ENCODE measurements at regions not wholly inside any gene's neighbourhood (a gene's known extent, or its start where the extent isn't known, plus 50 kb on each side); places are given as distances from the start of the nearest gene placed in this dataset.

GRCh38 chr10:109187677-109188076 lies 735.6 kb downstream of the XPNPEP1 start:
- intact Hi-C loops (cut with micrococcal nuclease) = no loop called here
- H3K9me3 ChIP-seq (ENCODE audit: control insufficient read depth in 1 of 2, insufficient read depth in 1 of 2, low read depth in 1 of 2, low read length in 2 of 2) = peaks cover 32% of the 10 kb centered on the region in 2 experiments; a peak in 2 of 4 replicates
- BruUV-seq (replicated peaks) = no TSS peak
- DNase-seq (ENCODE audit: low read depth, low spot score) (no peak), ATAC-seq (no peak)
- H3K27ac ChIP-seq (ENCODE audit: low read depth, low read length) = no peak overlapping the region
- no peak overlapping the region for H3K4me2 ChIP-seq (ENCODE audit: low read length)
- CTCF ChIA-PET = no interaction called here
- no peaks in the 10 kb centered on the region for H3K4me1 ChIP-seq (ENCODE audit: control insufficient read depth in 1 of 2, insufficient read depth in 2 of 2, low read length in 2 of 2)
- H3K9me2 ChIP-seq (ENCODE audit: insufficient read depth) = no peaks in the 10 kb centered on the region
- POLR2A ChIA-PET = no interaction called here
- TF ChIP-seq EZH2phosphoT487 (IDR thresholded peaks at IDR 0.05; ENCODE audit: borderline replicate concordance) = no peak
- no peak for TF ChIP-seq POLR2A (IDR thresholded peaks at IDR 0.05; ENCODE audit: borderline replicate concordance, extremely low read depth, insufficient read depth, insufficient read length)
- no peak for TF ChIP-seq REST (IDR thresholded peaks at IDR 0.05; ENCODE audit: low read depth)
- no peak for TF ChIP-seq RAD21 (IDR thresholded peaks at IDR 0.05; ENCODE audit: low read depth)
- TF ChIP-seq ZFX (IDR thresholded peaks at IDR 0.05) = no peak
- no peak for TF ChIP-seq POLR2AphosphoS5 (IDR thresholded peaks at IDR 0.05; ENCODE audit: low read depth, low read length)
- TF ChIP-seq, protein P1, sequence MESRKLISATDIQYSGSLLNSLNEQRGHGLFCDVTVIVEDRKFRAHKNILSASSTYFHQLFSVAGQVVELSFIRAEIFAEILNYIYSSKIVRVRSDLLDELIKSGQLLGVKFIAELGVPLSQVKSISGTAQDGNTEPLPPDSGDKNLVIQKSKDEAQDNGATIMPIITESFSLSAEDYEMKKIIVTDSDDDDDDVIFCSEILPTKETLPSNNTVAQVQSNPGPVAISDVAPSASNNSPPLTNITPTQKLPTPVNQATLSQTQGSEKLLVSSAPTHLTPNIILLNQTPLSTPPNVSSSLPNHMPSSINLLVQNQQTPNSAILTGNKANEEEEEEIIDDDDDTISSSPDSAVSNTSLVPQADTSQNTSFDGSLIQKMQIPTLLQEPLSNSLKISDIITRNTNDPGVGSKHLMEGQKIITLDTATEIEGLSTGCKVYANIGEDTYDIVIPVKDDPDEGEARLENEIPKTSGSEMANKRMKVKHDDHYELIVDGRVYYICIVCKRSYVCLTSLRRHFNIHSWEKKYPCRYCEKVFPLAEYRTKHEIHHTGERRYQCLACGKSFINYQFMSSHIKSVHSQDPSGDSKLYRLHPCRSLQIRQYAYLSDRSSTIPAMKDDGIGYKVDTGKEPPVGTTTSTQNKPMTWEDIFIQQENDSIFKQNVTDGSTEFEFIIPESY (IDR thresholded peaks at IDR 0.05; ENCODE audit: extremely low read depth, insufficient replicate concordance, low read length) = no peak
- no peak for TF ChIP-seq ZNF274 (IDR thresholded peaks at IDR 0.05; ENCODE audit: low read depth, low read length)
- TF ChIP-seq EZH2 (IDR thresholded peaks at IDR 0.05) = no peak
- TF ChIP-seq ATF3 (IDR thresholded peaks at IDR 0.05) = no peak
- no peak for TF ChIP-seq SP1 (IDR thresholded peaks at IDR 0.05; ENCODE audit: low read depth)
- TF ChIP-seq JUND (IDR thresholded peaks at IDR 0.05) = no peak
- TF ChIP-seq SRF (IDR thresholded peaks at IDR 0.05; ENCODE audit: low read depth) = no peak
- TF ChIP-seq ELF1 (IDR thresholded peaks at IDR 0.05; ENCODE audit: borderline replicate concordance, low read depth) = no peak
- TF ChIP-seq, protein P2, sequence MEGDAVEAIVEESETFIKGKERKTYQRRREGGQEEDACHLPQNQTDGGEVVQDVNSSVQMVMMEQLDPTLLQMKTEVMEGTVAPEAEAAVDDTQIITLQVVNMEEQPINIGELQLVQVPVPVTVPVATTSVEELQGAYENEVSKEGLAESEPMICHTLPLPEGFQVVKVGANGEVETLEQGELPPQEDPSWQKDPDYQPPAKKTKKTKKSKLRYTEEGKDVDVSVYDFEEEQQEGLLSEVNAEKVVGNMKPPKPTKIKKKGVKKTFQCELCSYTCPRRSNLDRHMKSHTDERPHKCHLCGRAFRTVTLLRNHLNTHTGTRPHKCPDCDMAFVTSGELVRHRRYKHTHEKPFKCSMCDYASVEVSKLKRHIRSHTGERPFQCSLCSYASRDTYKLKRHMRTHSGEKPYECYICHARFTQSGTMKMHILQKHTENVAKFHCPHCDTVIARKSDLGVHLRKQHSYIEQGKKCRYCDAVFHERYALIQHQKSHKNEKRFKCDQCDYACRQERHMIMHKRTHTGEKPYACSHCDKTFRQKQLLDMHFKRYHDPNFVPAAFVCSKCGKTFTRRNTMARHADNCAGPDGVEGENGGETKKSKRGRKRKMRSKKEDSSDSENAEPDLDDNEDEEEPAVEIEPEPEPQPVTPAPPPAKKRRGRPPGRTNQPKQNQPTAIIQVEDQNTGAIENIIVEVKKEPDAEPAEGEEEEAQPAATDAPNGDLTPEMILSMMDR (IDR thresholded peaks at IDR 0.05 in 2 of 3, conservative IDR thresholded peaks at IDR 0.05 in 1 of 3; ENCODE audit: borderline replicate concordance in 1 of 3, insufficient read depth in 1 of 3, low read depth in 2 of 3, low read length in 2 of 3) = no peak
- no peak for TF ChIP-seq EGR1 (IDR thresholded peaks at IDR 0.05; ENCODE audit: low read depth)
- TF ChIP-seq CBX3 (IDR thresholded peaks at IDR 0.05; ENCODE audit: low read depth) = no peak
- no peak for TF ChIP-seq SIN3A (IDR thresholded peaks at IDR 0.05; ENCODE audit: low read depth)
- no peak overlapping the region for H2AFZ ChIP-seq (ENCODE audit: low read depth, low read length, poor library complexity, severe bottlenecking)
- no peaks in the 10 kb centered on the region for H3K36me3 ChIP-seq (ENCODE audit: control insufficient read depth in 1 of 2, insufficient read depth in 2 of 2, low read length in 2 of 2)
- no peak overlapping the region for H3K4me3 ChIP-seq (replicated peaks in 1 of 2; ENCODE audit: low read depth in 1 of 2, low read length in 2 of 2)
- no peak overlapping the region for H3K9ac ChIP-seq (ENCODE audit: low read length)
- H4K20me1 ChIP-seq (ENCODE audit: insufficient read depth) = no peaks in the 10 kb centered on the region
- H3K27me3 ChIP-seq (ENCODE audit: insufficient read depth, low read length) = no peaks in the 10 kb centered on the region
- RAD21 ChIA-PET (ENCODE audit: low non-redundant PET in 1 of 2, low total read pairs in 2 of 2, uncharacterized antibody in 2 of 2, unreplicated experiment in 2 of 2) = no interaction called here
- H3K79me2 ChIP-seq (ENCODE audit: insufficient read depth, low read length) = no peaks in the 10 kb centered on the region

All from HCT116 (cell line).